ENCODE measurements at regions not wholly inside any gene's neighbourhood (a gene's known extent, or its start where the extent isn't known, plus 50 kb on each side); places are given as distances from the start of the nearest gene placed in this dataset.
"Not testable (repeated sequence)": the region's sequence is repeated elsewhere in the genome, so short reads cannot be mapped to it uniquely, and the experiment has no call there.

DNA sequence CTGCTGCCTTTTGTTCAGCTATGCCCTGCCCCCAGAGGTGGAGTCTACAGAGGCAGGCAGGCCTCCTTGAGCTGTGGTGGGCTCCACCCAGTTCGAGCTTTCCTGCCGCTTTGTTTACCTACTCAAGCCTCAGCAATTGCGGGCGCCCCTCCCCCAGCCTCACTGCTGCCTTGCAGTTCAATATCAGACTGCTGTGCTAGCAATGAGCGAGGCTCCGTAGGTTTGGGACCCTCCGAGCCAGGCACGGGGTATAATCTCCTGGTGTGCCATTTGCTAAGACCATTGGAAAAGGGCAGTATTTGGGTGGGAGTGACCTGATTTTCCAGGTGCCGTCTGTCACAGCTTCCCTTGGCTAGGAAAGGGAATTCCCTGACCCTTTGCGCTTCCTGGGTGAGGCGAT lies 51.9 kb downstream of the DIPK2A start:
- H3K4me3 ChIP-seq (ENCODE audit: low read length), result not testable (repeated sequence)

DNA sequence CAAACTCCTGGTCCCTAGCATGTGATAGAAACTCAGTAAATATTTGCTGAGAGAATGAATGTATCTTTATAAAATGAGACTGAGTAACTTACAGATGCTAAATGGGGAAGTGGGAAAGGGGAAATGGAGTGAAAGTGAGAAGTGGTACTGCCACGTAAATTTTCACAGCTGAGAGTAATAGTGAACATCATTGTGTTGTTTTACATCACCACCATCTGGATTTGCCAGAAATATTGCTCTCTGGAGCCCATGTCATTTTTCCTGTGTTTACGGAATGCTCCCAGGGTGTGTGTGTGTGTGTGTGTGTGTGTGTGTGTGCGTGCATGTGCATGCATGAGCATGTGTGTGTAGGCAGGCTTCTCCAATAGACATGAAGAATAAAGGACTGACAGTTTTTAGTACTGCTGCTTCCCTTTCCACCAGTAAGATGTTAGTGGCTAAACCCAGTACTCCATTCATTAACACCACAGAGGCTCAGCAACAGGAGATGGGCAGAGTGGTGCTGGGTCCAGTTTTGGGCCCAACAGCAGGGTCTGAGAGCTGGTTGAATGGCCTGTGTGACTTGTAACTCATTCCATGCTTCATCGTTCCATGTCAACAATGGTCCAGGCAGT lies 57.3 kb downstream of the DIPK2A start:
- TF ChIP-seq ZNF274 (IDR thresholded peaks at IDR 0.05; ENCODE audit: low read depth, low read length), result no peak

DNA sequence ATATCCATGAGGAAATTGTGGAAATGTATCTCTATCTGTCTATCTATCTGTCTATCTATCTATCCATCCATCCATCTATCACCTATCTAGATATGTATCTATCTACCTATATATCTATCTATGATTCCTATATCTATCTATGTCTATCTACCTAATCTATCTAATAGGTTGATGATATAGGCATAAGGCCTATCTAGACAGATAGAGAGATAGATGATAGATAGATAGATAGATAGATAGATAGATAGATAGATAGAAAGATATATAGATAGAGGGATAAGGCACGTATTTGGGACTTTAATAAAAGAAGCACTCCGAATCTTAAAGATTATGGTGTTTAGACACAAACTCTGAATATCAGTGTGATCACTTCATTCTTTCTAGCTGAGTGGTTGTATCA lies 58.1 kb downstream of the DIPK2A start:
- TF ChIP-seq ZNF274 (IDR thresholded peaks at IDR 0.05; ENCODE audit: low read depth, low read length), result no peak
- H3K4me3 ChIP-seq (ENCODE audit: low read length), result no peak overlapping the region

More for the DNA sequence above, 57.3 kb downstream of the DIPK2A start:
- H3K4me3 ChIP-seq (ENCODE audit: low read length), result no peak overlapping the region

DNA sequence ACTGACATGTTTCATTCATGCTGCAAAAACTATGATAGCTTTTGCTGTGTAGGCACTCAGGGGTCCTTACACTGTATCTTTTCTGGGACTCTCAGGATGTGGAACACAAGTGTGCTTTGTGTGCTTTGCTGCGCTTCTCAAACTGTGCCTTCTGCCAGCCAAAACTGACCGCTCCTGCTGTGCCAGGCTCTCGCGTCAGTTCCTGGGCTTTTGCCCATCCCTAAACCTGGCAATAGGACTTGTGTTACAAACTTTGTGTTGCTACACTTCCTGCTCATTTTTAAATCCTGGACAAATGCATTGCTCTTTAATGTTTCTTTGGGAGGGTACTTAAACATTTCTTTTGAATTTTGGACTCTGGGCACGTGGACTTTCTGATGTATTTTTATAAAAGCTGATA lies 60.3 kb downstream of the DIPK2A start:
- no peak overlapping the region for H3K4me3 ChIP-seq (ENCODE audit: low read length)
- TF ChIP-seq ZNF274 (IDR thresholded peaks at IDR 0.05; ENCODE audit: low read depth, low read length), result no peak

DNA sequence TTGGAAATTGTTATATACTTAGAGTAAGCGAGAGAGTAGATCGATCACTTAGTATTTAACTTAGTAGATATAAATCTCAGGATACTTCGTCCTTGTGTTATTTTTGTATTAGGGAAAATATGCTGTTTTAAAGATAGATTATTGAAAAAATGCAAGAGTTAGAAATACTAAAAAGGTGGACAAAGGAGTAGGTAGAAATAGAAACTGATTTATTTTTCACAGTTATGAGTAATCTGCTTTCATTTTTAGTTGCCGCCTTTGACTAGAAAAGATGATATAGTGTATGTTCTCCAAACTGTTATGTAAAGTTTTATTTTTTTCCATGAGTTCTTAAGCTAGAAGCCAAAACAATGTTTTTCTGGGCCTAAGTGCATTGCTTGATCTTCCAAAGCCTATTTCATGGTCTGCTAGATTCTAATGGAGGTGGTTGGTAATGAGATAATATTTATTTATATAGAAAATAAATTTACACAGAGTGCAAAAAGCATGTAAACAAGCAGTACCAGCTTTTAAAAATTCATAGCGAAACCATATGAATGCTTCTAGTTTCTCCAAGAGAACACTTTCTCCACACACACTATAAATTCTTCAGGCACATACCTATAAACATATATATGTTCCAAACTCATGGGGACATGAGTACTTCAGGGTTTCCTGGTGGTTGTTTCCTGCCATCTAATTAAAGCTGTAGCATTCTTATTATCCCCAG lies 61.1 kb downstream of the DIPK2A start:
- no peak for TF ChIP-seq ZNF274 (IDR thresholded peaks at IDR 0.05; ENCODE audit: low read depth, low read length)
- H3K4me3 ChIP-seq (ENCODE audit: low read length), result no peak overlapping the region

DNA sequence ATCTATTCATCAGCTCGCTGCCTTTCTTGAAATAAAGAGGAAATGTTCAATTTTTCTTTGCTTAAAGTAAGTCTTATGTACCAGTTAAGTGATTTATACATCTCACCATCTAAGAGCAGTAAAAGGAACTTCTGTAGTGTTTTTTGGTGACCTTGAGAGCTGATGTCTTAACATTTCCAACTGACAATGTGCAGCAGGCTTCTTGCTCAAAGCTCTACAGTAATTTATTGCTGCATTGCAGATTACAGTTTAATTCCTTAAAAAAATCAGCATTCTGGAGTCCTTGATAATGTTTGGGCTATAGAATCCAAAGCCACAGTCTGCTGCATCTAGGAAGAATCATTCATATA lies 61.6 kb downstream of the DIPK2A start:
- no peak for TF ChIP-seq ZNF274 (IDR thresholded peaks at IDR 0.05; ENCODE audit: low read depth, low read length)
- no peak overlapping the region for H3K4me3 ChIP-seq (ENCODE audit: low read length)

DNA sequence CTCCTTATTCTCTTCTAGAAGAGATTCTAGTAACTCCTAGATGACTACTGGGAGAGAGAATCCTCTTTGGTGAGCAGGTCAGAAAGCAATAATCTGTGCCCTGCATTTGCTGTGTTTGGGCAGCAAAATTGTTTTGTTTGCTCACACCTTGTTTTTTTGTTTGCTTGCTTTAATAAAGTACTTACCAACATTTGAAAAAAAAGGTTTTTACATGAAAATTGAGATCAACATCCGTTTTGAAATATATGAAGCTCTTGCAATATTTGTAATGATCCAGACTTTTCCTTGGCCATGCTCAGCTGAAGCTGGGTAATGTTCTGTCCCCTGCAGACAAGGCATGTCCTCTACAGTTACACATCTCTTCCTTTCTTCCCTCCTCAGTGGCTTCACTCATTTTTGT lies 62.2 kb downstream of the DIPK2A start:
- TF ChIP-seq ZNF274 (IDR thresholded peaks at IDR 0.05; ENCODE audit: low read depth, low read length), result no peak
- no peak overlapping the region for H3K4me3 ChIP-seq (ENCODE audit: low read length)

DNA sequence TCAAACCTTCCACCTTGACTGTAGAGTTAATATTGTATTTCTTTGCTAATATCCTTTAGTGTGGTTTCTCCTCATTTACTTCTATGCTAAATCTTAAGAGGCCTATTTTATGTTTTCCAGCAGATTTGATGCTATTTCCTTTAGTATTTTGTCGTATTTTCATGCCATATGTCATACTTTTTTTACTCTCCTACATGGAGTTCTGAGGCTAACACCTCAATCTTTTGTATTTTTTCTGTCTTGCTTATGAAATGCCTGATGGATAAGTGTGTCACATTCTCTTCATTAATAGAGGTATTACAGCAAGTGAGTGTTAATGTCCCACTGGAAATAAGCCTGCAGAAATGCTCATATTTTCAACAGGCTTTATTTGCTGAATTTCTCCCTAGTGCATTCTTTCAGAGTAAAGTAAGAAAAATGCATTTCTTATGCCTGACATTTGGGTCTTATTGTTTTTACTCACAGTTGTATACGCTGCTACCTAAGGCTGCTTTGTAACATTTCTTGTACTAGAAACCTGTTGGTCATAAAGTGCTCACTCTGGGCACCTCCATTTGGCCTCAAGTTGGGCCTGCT lies 63.2 kb downstream of the DIPK2A start:
- no peak for TF ChIP-seq ZNF274 (IDR thresholded peaks at IDR 0.05; ENCODE audit: low read depth, low read length)
- no peak overlapping the region for H3K4me3 ChIP-seq (ENCODE audit: low read length)

DNA sequence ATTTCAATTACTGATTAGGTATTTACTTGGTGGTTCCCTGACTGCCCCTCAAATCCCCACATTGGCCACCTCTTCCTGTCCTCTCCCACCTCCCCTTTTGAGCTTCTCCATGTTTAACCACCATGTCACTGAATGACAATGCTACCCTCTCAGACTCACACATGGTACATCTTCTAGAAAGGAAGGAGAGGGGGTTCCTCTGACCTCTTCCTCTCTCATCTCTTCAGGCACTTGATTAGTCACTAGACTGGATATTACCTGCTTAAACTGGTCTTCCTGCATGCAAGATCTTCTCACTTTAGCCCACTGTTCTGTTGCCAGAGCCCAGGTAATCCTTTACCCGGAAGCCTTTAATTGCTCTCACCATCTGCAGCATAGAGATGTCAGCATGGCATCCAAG lies 64.9 kb downstream of the DIPK2A start:
- no peak overlapping the region for H3K4me3 ChIP-seq (ENCODE audit: low read length)
- TF ChIP-seq ZNF274 (IDR thresholded peaks at IDR 0.05; ENCODE audit: low read depth, low read length), result no peak

DNA sequence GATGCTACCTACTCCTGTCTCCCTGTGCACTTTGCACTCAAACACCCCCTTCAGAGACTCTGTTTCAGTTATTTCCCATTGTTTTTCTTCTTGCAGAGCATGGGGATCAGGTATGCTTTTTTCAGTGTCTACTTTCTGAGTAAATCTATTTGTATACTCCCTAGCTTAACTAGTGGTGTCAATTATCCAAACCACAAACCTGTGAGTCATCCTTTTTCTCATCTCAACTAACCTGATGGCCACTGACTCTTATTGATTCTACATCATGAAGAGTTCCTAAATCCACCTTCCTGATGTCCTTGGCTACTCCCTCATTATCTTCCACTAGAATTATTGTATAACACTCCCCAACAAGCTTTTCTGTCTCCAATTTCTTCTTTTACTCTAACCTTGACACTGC lies 68.0 kb downstream of the DIPK2A start:
- no peak overlapping the region for H3K4me3 ChIP-seq (ENCODE audit: low read length)
- TF ChIP-seq ZNF274 (IDR thresholded peaks at IDR 0.05; ENCODE audit: low read depth, low read length), result no peak

DNA sequence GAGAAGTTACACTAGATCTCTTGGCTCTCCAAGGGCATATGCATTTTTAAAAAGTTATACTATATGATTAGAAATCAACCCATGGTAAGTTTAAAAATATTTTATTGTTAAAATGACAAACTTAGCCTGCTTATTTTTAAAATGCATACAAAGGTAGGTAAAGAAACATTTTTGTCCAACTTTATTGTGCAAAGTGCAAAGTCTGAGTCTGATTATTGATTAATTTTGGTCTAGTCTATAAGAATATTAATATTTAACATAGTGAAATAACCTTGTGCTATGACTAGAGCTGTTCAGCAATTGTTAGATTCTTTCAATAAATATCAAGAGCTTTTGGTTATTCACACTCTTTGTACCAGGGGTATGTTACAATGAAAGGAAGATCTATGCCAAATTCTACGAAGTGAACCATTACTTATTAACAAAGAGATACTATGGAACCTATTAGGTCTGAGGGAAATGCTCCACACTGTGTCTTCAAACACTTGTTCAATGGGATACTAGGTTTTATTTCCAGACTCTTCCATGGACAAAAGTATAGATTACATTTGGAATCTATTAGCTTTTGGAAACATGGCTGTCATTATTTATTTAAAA lies 70.4 kb downstream of the DIPK2A start:
- H3K4me3 ChIP-seq (ENCODE audit: low read length), result no peak overlapping the region
- no peak for TF ChIP-seq ZNF274 (IDR thresholded peaks at IDR 0.05; ENCODE audit: low read depth, low read length)

DNA sequence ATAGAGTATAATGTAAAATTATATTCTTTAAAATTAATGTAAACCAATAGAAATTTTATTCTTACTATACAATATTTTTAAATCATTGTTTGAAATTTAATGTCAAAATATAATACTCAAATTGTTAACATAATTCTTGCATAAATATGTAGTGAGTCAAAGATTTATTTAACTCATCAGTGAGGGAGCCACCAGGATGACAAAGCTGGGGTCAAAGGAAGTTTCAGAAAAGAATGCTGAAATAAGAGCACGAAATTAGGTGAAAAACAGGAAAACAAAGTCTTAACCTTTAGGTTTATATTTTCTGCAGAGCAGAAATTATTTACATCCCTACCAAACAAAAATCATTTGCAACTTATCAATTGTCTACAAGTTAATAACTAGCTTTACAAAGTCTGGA lies 74.1 kb downstream of the DIPK2A start:
- H3K4me3 ChIP-seq (ENCODE audit: low read length), result no peak overlapping the region
- TF ChIP-seq ZNF274 (IDR thresholded peaks at IDR 0.05; ENCODE audit: low read depth, low read length), result no peak

DNA sequence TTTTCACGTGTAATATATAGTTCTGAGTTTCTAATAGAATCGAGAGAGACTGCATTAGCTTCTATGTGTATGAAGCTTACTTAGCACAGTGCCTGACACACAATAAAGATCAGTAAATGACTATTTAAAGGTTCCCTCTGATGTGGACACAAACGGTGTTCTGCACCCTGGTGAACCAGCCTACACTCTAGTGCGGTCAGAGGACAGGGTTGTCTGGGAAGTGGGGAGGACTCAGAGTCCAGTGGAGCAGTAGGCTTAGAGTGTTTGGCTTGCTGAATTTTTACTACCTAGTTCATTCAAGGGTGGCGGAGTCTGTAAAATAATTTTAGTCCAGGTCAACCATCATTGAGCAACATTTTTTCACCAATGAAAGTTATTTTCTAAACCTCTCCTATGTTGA lies 77.8 kb downstream of the DIPK2A start:
- H3K4me3 ChIP-seq (ENCODE audit: low read length), result no peak overlapping the region
- TF ChIP-seq ZNF274 (IDR thresholded peaks at IDR 0.05; ENCODE audit: low read depth, low read length), result no peak

DNA sequence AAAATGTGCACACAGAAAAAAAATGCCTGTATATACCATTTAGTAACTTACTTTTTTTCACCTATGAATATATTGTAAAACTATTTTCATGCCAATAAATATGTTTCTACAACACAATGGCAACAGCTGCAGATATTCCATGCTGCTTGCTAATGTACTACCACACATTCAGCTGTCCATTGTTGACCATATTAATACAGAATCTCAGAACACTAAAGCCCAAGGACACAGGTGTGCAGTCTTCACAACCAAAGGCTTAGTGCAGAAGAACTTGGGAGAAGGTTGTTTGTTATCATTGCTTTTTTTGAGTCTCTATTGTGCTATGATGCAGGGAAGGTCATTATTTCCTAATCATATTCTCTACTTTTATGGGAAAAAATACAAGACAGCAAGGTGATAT lies 79.6 kb downstream of the DIPK2A start:
- no peak for TF ChIP-seq ZNF274 (IDR thresholded peaks at IDR 0.05; ENCODE audit: low read depth, low read length)
- H3K4me3 ChIP-seq (ENCODE audit: low read length), result no peak overlapping the region

DNA sequence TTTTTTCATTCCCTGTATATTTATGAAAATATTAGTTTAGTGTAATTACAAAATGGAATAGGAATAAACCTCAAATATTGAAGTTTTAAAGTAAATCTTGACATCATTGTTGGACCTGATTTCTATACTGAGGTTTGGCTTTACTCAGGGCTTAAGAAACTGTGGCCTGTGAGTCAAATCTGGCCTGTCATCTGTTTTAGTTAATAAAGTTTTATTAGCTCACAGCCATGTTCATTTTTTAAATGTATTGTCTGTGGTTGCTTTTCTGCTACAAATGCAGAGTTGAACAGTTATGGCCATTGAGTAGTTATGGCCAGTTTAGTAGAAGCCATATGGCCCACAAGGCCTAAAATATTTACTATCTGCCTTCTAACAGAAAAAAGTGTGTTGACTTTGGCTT lies 80.7 kb downstream of the DIPK2A start:
- TF ChIP-seq ZNF274 (IDR thresholded peaks at IDR 0.05; ENCODE audit: low read depth, low read length), result no peak
- H3K4me3 ChIP-seq (ENCODE audit: low read length), result no peak overlapping the region
